Osteoblast (primary cell): ENCODE measurements at regions not wholly inside any gene's neighbourhood (a gene's known extent, or its start where the extent isn't known, plus 50 kb on each side); places are given as distances from the start of the nearest gene placed in this dataset.

ENCODE experiments used
- DNase-seq: peaks from one replicate; pipeline ENCODE4 v3.0.0; 2011; ENCODE audit warnings: low spot score, mixed read lengths; ENCODE audit not compliant: insufficient read length; ENCODE audit errors: missing footprints
- H2AFZ ChIP-seq: 2 replicates; pipeline ENCODE4 v1.6.0; 2011; ENCODE audit warnings: mild to moderate bottlenecking, low read length
- H3K27ac ChIP-seq: 2 replicates; pipeline ENCODE4 v1.5.1; 2011; ENCODE audit warnings: mild to moderate bottlenecking, low read depth, low read length, moderate library complexity
- H3K27me3 ChIP-seq: 2 replicates; pipeline ENCODE4 v1.6.0; 2012; ENCODE audit warnings: mild to moderate bottlenecking, control low read depth, inconsistent platforms, low read length, moderate library complexity; ENCODE audit not compliant: insufficient read depth
- H3K36me3 ChIP-seq: 2 replicates; pipeline ENCODE4 v1.5.1; 2011; ENCODE audit warnings: mild to moderate bottlenecking, low read length, control low read depth, moderate library complexity; ENCODE audit not compliant: insufficient read depth
- H3K4me1 ChIP-seq: 2 replicates; pipeline ENCODE4 v1.5.1; 2011; ENCODE audit warnings: mild to moderate bottlenecking, low read length, control low read depth, moderate library complexity; ENCODE audit not compliant: insufficient read depth
- H3K4me2 ChIP-seq: 2 replicates; pipeline ENCODE4 v1.6.0; 2011; ENCODE audit warnings: mild to moderate bottlenecking, low read length; ENCODE audit not compliant: insufficient read depth
- H3K4me3 ChIP-seq: fragments of 200-600 bp; sonication (generic); 3 replicates; pipeline ENCODE4 v1.5.1; 2012; ENCODE audit warnings: mild to moderate bottlenecking, low read length, inconsistent platforms; ENCODE audit not compliant: insufficient read depth
- H3K79me2 ChIP-seq: 2 replicates; pipeline ENCODE4 v1.6.0; 2012; ENCODE audit warnings: mild to moderate bottlenecking, low read length, control low read depth, inconsistent platforms; ENCODE audit not compliant: insufficient read depth
- H3K9me3 ChIP-seq: 2 replicates; pipeline ENCODE4 v1.5.1; 2011; ENCODE audit warnings: low read depth, low read length, control low read depth
- H4K20me1 ChIP-seq: 2 replicates; pipeline ENCODE4 v1.6.0; 2012; ENCODE audit warnings: mild to moderate bottlenecking, low read length, control low read depth; ENCODE audit not compliant: insufficient read depth
- CTCF ChIP-seq: IDR thresholded peaks from 2 replicates; pipeline ENCODE4 v1.5.1; 2011; ENCODE audit warnings: mild to moderate bottlenecking, low read depth, low read length, moderate library complexity; ENCODE audit errors: extremely low read depth

- DNase-seq, result no peak
- H3K27me3 ChIP-seq, result no peaks in the 10 kb centered on the region
- no peak overlapping the region for H3K4me3 ChIP-seq
- H3K36me3 ChIP-seq, result no peaks in the 10 kb centered on the region
- no peaks in the 10 kb centered on the region for H3K79me2 ChIP-seq
- H3K27ac ChIP-seq, result no peak overlapping the region
- H3K9me3 ChIP-seq, result no peaks in the 10 kb centered on the region
- no peaks in the 10 kb centered on the region for H4K20me1 ChIP-seq
- no peaks in the 10 kb centered on the region for H3K4me1 ChIP-seq
- no peak overlapping the region for H3K4me2 ChIP-seq
- no peak overlapping the region for H2AFZ ChIP-seq
- TF ChIP-seq CTCF, result no peak
Measured at GRCh38 chr2:63675026-63675425, 86.3 kb downstream of the MDH1 start.

- no peaks in the 10 kb centered on the region for H4K20me1 ChIP-seq
- H3K4me2 ChIP-seq, result no peak overlapping the region
- no peak for TF ChIP-seq CTCF
- H3K27ac ChIP-seq, result no peak overlapping the region
- no peaks in the 10 kb centered on the region for H3K4me1 ChIP-seq
- H3K79me2 ChIP-seq, result no peaks in the 10 kb centered on the region
- H3K9me3 ChIP-seq, result no peaks in the 10 kb centered on the region
- no peaks in the 10 kb centered on the region for H3K36me3 ChIP-seq
- H3K27me3 ChIP-seq, result no peaks in the 10 kb centered on the region
- H2AFZ ChIP-seq, result no peak overlapping the region
- H3K4me3 ChIP-seq, result no peak overlapping the region
- no peak for DNase-seq
Measured at GRCh38 chr2:63676135-63676534, 87.4 kb downstream of the MDH1 start.

- Histone ChIP-seq H3K79me2 (no peaks in the 10 kb centered on the region), H3K27me3 (no peaks in the 10 kb centered on the region), H3K9me3 (no peaks in the 10 kb centered on the region), H3K4me2 (no peak overlapping the region), H3K4me1 (no peaks in the 10 kb centered on the region), H3K4me3 (no peak overlapping the region), H3K36me3 (no peaks in the 10 kb centered on the region), H2AFZ (no peak overlapping the region), H3K27ac (no peak overlapping the region), H4K20me1 (no peaks in the 10 kb centered on the region)
- TF ChIP-seq CTCF, result no peak
- DNase-seq, result no peak
Measured at GRCh38 chr2:63678085-63678484, 89.3 kb downstream of the MDH1 start.

- no peak for TF ChIP-seq CTCF
Measured at GRCh38 chr2:63678551-63678950, 89.8 kb downstream of the MDH1 start.

More at GRCh38 chr2:63678551-63678950, 89.8 kb downstream of the MDH1 start:
- H3K4me2 ChIP-seq, result no peak overlapping the region
- H3K79me2 ChIP-seq, result no peaks in the 10 kb centered on the region
- H3K27me3 ChIP-seq, result no peaks in the 10 kb centered on the region
- H3K4me3 ChIP-seq, result no peak overlapping the region
- no peak for DNase-seq
- no peaks in the 10 kb centered on the region for H3K9me3 ChIP-seq
- H3K36me3 ChIP-seq, result no peaks in the 10 kb centered on the region
- H3K27ac ChIP-seq, result no peak overlapping the region
- H4K20me1 ChIP-seq, result no peaks in the 10 kb centered on the region
- H2AFZ ChIP-seq, result no peak overlapping the region
- no peaks in the 10 kb centered on the region for H3K4me1 ChIP-seq
